HepG2 (cell line): ENCODE measurements at regions not wholly inside any gene's neighbourhood (a gene's known extent, or its start where the extent isn't known, plus 50 kb on each side); places are given as distances from the start of the nearest gene placed in this dataset.
A peak's percentile ranks its signal among the peaks of the same experiment; 100 is the strongest.

Experiments
- FOSL2 ChIP-seq: sonication (generic); formaldehyde crosslinking; IDR thresholded peaks from 2 replicates; pipeline ENCODE4 v1.4.0; 2020; ENCODE audit warnings: missing genetic modification reagents
- HOXA3 ChIP-seq: sonication (generic); formaldehyde crosslinking; IDR thresholded peaks from 2 replicates; pipeline ENCODE4 v1.5.0; 2020; ENCODE audit warnings: missing genetic modification reagents
- KDM4B ChIP-seq: sonication (generic); formaldehyde crosslinking; IDR thresholded peaks from 2 replicates; pipeline ENCODE4 v1.4.0; 2020; ENCODE audit warnings: missing genetic modification reagents
- MIER2 ChIP-seq: IDR thresholded peaks from 2 replicates; pipeline ENCODE4 v1.6.1; 2016; ENCODE audit warnings: missing biosample characterization, missing genetic modification reagents
- PHF20 ChIP-seq: sonication (generic); formaldehyde crosslinking; IDR thresholded peaks from 2 replicates; pipeline ENCODE4 v1.5.0; 2020; ENCODE audit warnings: mild to moderate bottlenecking, missing genetic modification reagents
- RAD51 ChIP-seq: fragments of 450-650 bp; IDR thresholded peaks from 2 replicates; pipeline ENCODE4 v1.6.1; 2016; ENCODE audit warnings: borderline replicate concordance
- ZBTB7B ChIP-seq: sonication (generic); formaldehyde crosslinking; IDR thresholded peaks from 2 replicates; pipeline ENCODE4 v1.4.0; 2020; ENCODE audit warnings: missing genetic modification reagents
- ZNF331 ChIP-seq: sonication (generic); formaldehyde crosslinking; IDR thresholded peaks from 2 replicates; pipeline ENCODE4 v1.4.0; 2020; ENCODE audit warnings: missing genetic modification reagents
- ZNF451 ChIP-seq: sonication (generic); formaldehyde crosslinking; IDR thresholded peaks from 2 replicates; pipeline ENCODE4 v1.5.0; 2020; ENCODE audit warnings: mild to moderate bottlenecking, missing genetic modification reagents
- ZNF772 ChIP-seq: sonication (generic); formaldehyde crosslinking; IDR thresholded peaks from 2 replicates; pipeline ENCODE4 v1.5.0; 2020; ENCODE audit warnings: mild to moderate bottlenecking, missing genetic modification reagents
- TF ChIP-seq, protein P1 (sequence below): sonication (generic); formaldehyde crosslinking; IDR thresholded peaks from 2 replicates; pipeline ENCODE4 v1.8.1; 2023; ENCODE audit warnings: mild to moderate bottlenecking, missing genetic modification reagents
- TF ChIP-seq, protein P2 (sequence below): IDR thresholded peaks from 2 replicates; pipeline ENCODE4 v1.6.1; 2012; ENCODE audit warnings: low read depth, low read length, improper control_type of control experiment
- TF ChIP-seq, protein P3 (sequence below): sonication (generic); formaldehyde crosslinking; IDR thresholded peaks from 2 replicates; pipeline ENCODE4 v1.5.0; 2020; ENCODE audit warnings: missing genetic modification reagents
- TF ChIP-seq, protein P4 (sequence below): sonication (generic); formaldehyde crosslinking; IDR thresholded peaks from 2 replicates; pipeline ENCODE4 v1.5.1; 2020; ENCODE audit warnings: mild to moderate bottlenecking, missing genetic modification reagents, borderline replicate concordance
- TF ChIP-seq, protein P5 (sequence below): IDR thresholded peaks from 2 replicates; pipeline ENCODE4 v1.4.0; 2020; ENCODE audit warnings: mild to moderate bottlenecking, missing genetic modification reagents

DNA sequence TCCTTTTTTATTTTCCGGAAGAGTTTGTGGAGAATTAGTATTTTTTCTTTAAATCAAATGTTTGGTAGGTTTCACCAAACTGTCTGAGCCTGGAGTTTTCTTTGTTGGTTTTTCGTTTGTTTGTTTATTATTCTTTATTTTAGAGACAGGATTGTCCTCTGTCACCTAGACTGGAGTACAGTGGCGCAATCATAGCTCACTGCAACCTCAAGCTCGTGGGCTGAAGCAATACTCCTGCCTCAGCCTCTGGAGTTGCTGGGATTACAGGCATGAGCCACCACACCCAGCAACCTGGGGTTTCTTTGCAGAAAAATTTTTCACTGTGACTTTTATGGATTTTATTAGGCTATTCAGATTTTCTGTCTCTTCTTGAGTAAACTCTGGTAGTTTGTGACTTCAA lies 120.2 kb upstream of the LOC128125822 start (continued):
- peak; percentile 79 for TF ChIP-seq HOXA3 (CRISPR knock-in tag)
- TF ChIP-seq, protein P1, sequence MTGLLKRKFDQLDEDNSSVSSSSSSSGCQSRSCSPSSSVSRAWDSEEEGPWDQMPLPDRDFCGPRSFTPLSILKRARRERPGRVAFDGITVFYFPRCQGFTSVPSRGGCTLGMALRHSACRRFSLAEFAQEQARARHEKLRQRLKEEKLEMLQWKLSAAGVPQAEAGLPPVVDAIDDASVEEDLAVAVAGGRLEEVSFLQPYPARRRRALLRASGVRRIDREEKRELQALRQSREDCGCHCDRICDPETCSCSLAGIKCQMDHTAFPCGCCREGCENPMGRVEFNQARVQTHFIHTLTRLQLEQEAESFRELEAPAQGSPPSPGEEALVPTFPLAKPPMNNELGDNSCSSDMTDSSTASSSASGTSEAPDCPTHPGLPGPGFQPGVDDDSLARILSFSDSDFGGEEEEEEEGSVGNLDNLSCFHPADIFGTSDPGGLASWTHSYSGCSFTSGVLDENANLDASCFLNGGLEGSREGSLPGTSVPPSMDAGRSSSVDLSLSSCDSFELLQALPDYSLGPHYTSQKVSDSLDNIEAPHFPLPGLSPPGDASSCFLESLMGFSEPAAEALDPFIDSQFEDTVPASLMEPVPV (CRISPR knock-in tag): no peak
- TF ChIP-seq, protein P2, sequence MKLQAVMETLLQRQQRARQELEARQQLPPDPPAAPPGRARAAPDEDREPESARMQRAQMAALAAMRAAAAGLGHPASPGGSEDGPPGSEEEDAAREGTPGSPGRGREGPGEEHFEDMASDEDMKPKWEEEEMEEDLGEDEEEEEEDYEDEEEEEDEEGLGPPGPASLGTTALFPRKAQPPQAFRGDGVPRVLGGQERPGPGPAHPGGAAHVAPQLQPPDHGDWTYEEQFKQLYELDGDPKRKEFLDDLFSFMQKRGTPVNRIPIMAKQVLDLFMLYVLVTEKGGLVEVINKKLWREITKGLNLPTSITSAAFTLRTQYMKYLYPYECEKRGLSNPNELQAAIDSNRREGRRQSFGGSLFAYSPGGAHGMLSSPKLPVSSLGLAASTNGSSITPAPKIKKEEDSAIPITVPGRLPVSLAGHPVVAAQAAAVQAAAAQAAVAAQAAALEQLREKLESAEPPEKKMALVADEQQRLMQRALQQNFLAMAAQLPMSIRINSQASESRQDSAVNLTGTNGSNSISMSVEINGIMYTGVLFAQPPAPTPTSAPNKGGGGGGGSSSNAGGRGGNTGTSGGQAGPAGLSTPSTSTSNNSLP: peak; percentile 87
- TF ChIP-seq ZNF772 (CRISPR knock-in tag): no peak
- no peak for TF ChIP-seq PHF20 (CRISPR knock-in tag)
- no peak for TF ChIP-seq MIER2
- TF ChIP-seq, protein P3, sequence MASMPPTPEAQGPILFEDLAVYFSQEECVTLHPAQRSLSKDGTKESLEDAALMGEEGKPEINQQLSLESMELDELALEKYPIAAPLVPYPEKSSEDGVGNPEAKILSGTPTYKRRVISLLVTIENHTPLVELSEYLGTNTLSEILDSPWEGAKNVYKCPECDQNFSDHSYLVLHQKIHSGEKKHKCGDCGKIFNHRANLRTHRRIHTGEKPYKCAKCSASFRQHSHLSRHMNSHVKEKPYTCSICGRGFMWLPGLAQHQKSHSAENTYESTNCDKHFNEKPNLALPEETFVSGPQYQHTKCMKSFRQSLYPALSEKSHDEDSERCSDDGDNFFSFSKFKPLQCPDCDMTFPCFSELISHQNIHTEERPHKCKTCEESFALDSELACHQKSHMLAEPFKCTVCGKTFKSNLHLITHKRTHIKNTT: no peak
- TF ChIP-seq RAD51: no peak
- peak; percentile 85; the same call in 1 of the 2 replicates for TF ChIP-seq KDM4B (CRISPR knock-in tag)
- TF ChIP-seq, protein P4, sequence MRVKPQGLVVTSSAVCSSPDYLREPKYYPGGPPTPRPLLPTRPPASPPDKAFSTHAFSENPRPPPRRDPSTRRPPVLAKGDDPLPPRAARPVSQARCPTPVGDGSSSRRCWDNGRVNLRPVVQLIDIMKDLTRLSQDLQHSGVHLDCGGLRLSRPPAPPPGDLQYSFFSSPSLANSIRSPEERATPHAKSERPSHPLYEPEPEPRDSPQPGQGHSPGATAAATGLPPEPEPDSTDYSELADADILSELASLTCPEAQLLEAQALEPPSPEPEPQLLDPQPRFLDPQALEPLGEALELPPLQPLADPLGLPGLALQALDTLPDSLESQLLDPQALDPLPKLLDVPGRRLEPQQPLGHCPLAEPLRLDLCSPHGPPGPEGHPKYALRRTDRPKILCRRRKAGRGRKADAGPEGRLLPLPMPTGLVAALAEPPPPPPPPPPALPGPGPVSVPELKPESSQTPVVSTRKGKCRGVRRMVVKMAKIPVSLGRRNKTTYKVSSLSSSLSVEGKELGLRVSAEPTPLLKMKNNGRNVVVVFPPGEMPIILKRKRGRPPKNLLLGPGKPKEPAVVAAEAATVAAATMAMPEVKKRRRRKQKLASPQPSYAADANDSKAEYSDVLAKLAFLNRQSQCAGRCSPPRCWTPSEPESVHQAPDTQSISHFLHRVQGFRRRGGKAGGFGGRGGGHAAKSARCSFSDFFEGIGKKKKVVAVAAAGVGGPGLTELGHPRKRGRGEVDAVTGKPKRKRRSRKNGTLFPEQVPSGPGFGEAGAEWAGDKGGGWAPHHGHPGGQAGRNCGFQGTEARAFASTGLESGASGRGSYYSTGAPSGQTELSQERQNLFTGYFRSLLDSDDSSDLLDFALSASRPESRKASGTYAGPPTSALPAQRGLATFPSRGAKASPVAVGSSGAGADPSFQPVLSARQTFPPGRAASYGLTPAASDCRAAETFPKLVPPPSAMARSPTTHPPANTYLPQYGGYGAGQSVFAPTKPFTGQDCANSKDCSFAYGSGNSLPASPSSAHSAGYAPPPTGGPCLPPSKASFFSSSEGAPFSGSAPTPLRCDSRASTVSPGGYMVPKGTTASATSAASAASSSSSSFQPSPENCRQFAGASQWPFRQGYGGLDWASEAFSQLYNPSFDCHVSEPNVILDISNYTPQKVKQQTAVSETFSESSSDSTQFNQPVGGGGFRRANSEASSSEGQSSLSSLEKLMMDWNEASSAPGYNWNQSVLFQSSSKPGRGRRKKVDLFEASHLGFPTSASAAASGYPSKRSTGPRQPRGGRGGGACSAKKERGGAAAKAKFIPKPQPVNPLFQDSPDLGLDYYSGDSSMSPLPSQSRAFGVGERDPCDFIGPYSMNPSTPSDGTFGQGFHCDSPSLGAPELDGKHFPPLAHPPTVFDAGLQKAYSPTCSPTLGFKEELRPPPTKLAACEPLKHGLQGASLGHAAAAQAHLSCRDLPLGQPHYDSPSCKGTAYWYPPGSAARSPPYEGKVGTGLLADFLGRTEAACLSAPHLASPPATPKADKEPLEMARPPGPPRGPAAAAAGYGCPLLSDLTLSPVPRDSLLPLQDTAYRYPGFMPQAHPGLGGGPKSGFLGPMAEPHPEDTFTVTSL (CRISPR knock-in tag): peak; percentile 86
- no peak for TF ChIP-seq ZNF451 (CRISPR knock-in tag)
- peak; percentile 91 for TF ChIP-seq FOSL2 (CRISPR knock-in tag)
- peak; percentile 95 for TF ChIP-seq ZNF331
- TF ChIP-seq, protein P5, sequence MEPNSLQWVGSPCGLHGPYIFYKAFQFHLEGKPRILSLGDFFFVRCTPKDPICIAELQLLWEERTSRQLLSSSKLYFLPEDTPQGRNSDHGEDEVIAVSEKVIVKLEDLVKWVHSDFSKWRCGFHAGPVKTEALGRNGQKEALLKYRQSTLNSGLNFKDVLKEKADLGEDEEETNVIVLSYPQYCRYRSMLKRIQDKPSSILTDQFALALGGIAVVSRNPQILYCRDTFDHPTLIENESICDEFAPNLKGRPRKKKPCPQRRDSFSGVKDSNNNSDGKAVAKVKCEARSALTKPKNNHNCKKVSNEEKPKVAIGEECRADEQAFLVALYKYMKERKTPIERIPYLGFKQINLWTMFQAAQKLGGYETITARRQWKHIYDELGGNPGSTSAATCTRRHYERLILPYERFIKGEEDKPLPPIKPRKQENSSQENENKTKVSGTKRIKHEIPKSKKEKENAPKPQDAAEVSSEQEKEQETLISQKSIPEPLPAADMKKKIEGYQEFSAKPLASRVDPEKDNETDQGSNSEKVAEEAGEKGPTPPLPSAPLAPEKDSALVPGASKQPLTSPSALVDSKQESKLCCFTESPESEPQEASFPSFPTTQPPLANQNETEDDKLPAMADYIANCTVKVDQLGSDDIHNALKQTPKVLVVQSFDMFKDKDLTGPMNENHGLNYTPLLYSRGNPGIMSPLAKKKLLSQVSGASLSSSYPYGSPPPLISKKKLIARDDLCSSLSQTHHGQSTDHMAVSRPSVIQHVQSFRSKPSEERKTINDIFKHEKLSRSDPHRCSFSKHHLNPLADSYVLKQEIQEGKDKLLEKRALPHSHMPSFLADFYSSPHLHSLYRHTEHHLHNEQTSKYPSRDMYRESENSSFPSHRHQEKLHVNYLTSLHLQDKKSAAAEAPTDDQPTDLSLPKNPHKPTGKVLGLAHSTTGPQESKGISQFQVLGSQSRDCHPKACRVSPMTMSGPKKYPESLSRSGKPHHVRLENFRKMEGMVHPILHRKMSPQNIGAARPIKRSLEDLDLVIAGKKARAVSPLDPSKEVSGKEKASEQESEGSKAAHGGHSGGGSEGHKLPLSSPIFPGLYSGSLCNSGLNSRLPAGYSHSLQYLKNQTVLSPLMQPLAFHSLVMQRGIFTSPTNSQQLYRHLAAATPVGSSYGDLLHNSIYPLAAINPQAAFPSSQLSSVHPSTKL (CRISPR knock-in tag): peak; percentile 97
- TF ChIP-seq ZBTB7B: 0 out of 2 replicates have a peak, but pooled peaks have one; percentile 73
